Lung (tissue), 11 donors: ENCODE measurements at regions not wholly inside any gene's neighbourhood (a gene's known extent, or its start where the extent isn't known, plus 50 kb on each side); places are given as distances from the start of the nearest gene placed in this dataset.

Experiments used
- ATAC-seq: fragments of 200-7000 bp; cut with Tn5 transposase; one replicate; pipeline ENCODE4 v1.9.1; 2020; ENCODE audit warnings: moderate number of reproducible peaks; ENCODE audit not compliant: insufficient read depth, low FRiP score
- DNase-seq, 3 donors: peaks; one replicate each; pipeline ENCODE4 v3.0.0-alpha.2; 2013 to 2017
- H3K27ac ChIP-seq, 2 donors: one replicate each; pipeline ENCODE4 v1.5.1; 2013; ENCODE audit warnings: mild to moderate bottlenecking in 2 of 2, moderate library complexity in 2 of 2, control low read depth in 1 of 2, inconsistent platforms in 1 of 2, low read depth in 1 of 2, low read length in 1 of 2
- H3K27me3 ChIP-seq, 3 donors: one replicate each; pipeline ENCODE4 v1.5.1; 2013; ENCODE audit warnings: low read length in 2 of 3; ENCODE audit not compliant: control insufficient read depth in 3 of 3, insufficient read depth in 3 of 3
- H3K36me3 ChIP-seq, 4 donors: one replicate each; pipeline ENCODE4 v1.5.1; 2013; ENCODE audit warnings: low read length in 4 of 4, mild to moderate bottlenecking in 1 of 4, moderate library complexity in 1 of 4; ENCODE audit not compliant: control insufficient read depth in 4 of 4, insufficient read depth in 4 of 4
- H3K4me1 ChIP-seq, 5 donors: one replicate each; pipeline ENCODE4 v1.5.1; 2013; ENCODE audit warnings: low read length in 5 of 5, mild to moderate bottlenecking in 2 of 5, moderate library complexity in 1 of 5; ENCODE audit not compliant: control insufficient read depth in 5 of 5, insufficient read depth in 5 of 5
- H3K4me3 ChIP-seq: one replicate; pipeline ENCODE4 v1.5.1; 2013; ENCODE audit warnings: mild to moderate bottlenecking, control low read depth, moderate library complexity
- H3K9ac ChIP-seq, 2 donors: one replicate each; pipeline ENCODE4 v1.5.1; 2013; ENCODE audit warnings: low read length in 2 of 2, control low read depth in 1 of 2; ENCODE audit not compliant: insufficient read depth in 1 of 2
- H3K9me3 ChIP-seq, 4 donors: one replicate each; pipeline ENCODE4 v1.5.1; 2013; ENCODE audit warnings: low read length in 3 of 4, mild to moderate bottlenecking in 1 of 4, moderate library complexity in 1 of 4; ENCODE audit not compliant: control insufficient read depth in 4 of 4, insufficient read depth in 3 of 4
- CTCF ChIP-seq: IDR thresholded peaks from 2 replicates; pipeline ENCODE4 v1.5.1; 2012; ENCODE audit warnings: mild to moderate bottlenecking; ENCODE audit errors: control extremely low read depth, extremely low read depth
- WGBS, 2 donors: extraction: QIAGEN DNeasy Blood & Tissue Kit; methylation state at CpG; one replicate each; pipeline ENCODE4 v1.1.7; 2013; 5-methylcytosine and 5-hydroxymethylcytosine counted together
- donor health status: control.
- donor health status: control.
- donor health status: Bipolar disorder and iron deficiency.
- donor health status: healthy.
- donor health status: DM: yes; HTN: yes; CAD: no.

- no peaks in the 10 kb centered on the region for H3K9me3 ChIP-seq
- no peak for ATAC-seq
- no peak for TF ChIP-seq CTCF
- H3K36me3 ChIP-seq = no peaks in the 10 kb centered on the region
- 75 to 83% methylated on average over 4 of the region's 4 CpGs for WGBS, 2 donors
- H3K9ac ChIP-seq = no peak overlapping the region
- DNase-seq = no peak
- H3K27ac ChIP-seq = no peak overlapping the region
- no peaks in the 10 kb centered on the region for H3K4me1 ChIP-seq
- no peaks in the 10 kb centered on the region for H3K27me3 ChIP-seq
- H3K4me3 ChIP-seq = no peak overlapping the region
These were observed 49.8 kb upstream of the PAK1 start for GRCh38 chr11:77523712-77524111.
